ENCODE measurements at regions not wholly inside any gene's neighbourhood (a gene's known extent, or its start where the extent isn't known, plus 50 kb on each side); places are given as distances from the start of the nearest gene placed in this dataset.
"Not testable (repeated sequence)": the region's sequence is repeated elsewhere in the genome, so short reads cannot be mapped to it uniquely, and the experiment has no call there.

DNA sequence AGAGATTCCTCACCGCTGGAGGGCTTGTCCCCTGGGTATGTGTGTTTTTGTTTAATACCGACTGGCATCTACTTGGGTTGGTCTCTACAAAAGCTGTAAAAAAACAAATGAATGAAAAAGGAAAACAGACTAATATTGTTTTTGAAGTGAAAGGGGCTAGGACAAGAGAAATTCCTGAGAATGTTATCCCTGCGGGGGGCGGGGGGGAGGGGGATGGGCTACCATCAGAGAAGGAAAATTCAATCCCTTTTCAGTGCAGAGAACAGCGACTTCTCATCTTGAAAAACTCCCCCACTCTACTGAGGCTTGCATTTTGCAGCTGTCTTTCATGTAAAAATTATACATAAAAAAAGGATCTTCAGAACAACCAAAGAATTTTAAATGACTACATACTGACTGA is 144.1 kb downstream of the USP22 start:
- TF ChIP-seq, protein P1, sequence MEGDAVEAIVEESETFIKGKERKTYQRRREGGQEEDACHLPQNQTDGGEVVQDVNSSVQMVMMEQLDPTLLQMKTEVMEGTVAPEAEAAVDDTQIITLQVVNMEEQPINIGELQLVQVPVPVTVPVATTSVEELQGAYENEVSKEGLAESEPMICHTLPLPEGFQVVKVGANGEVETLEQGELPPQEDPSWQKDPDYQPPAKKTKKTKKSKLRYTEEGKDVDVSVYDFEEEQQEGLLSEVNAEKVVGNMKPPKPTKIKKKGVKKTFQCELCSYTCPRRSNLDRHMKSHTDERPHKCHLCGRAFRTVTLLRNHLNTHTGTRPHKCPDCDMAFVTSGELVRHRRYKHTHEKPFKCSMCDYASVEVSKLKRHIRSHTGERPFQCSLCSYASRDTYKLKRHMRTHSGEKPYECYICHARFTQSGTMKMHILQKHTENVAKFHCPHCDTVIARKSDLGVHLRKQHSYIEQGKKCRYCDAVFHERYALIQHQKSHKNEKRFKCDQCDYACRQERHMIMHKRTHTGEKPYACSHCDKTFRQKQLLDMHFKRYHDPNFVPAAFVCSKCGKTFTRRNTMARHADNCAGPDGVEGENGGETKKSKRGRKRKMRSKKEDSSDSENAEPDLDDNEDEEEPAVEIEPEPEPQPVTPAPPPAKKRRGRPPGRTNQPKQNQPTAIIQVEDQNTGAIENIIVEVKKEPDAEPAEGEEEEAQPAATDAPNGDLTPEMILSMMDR (IDR thresholded peaks at IDR 0.05): not testable (repeated sequence)
- TF ChIP-seq CBX2 (IDR thresholded peaks at IDR 0.05; ENCODE audit: borderline replicate concordance, low read depth); MYC (IDR thresholded peaks at IDR 0.05; ENCODE audit: borderline replicate concordance, low read length); NFE2L2 (conservative IDR thresholded peaks at IDR 0.05; ENCODE audit: low read length); ESRRA (IDR thresholded peaks at IDR 0.05; ENCODE audit: borderline replicate concordance, low read length); NR3C1 (IDR thresholded peaks at IDR 0.05); EP300 (IDR thresholded peaks at IDR 0.05); POLR2A (IDR thresholded peaks at IDR 0.05; ENCODE audit: low read length); SREBF2 (IDR thresholded peaks at IDR 0.05); KDM5A (IDR thresholded peaks at IDR 0.05); KDM1A (IDR thresholded peaks at IDR 0.05; ENCODE audit: low read depth); FOSL2 (IDR thresholded peaks at IDR 0.05); FOSL2 (CRISPR knock-in tag; IDR thresholded peaks at IDR 0.05): not testable (repeated sequence)
- TF ChIP-seq, protein P2, sequence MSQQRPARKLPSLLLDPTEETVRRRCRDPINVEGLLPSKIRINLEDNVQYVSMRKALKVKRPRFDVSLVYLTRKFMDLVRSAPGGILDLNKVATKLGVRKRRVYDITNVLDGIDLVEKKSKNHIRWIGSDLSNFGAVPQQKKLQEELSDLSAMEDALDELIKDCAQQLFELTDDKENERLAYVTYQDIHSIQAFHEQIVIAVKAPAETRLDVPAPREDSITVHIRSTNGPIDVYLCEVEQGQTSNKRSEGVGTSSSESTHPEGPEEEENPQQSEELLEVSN (IDR thresholded peaks at IDR 0.05; ENCODE audit: borderline replicate concordance, low read depth): not testable (repeated sequence)
- TF ChIP-seq, protein P3, sequence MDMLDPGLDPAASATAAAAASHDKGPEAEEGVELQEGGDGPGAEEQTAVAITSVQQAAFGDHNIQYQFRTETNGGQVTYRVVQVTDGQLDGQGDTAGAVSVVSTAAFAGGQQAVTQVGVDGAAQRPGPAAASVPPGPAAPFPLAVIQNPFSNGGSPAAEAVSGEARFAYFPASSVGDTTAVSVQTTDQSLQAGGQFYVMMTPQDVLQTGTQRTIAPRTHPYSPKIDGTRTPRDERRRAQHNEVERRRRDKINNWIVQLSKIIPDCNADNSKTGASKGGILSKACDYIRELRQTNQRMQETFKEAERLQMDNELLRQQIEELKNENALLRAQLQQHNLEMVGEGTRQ (IDR thresholded peaks at IDR 0.05): not testable (repeated sequence)

All from A549 (cell line).